ENCODE measurements at regions not wholly inside any gene's neighbourhood (a gene's known extent, or its start where the extent isn't known, plus 50 kb on each side); places are given as distances from the start of the nearest gene placed in this dataset.

DNA sequence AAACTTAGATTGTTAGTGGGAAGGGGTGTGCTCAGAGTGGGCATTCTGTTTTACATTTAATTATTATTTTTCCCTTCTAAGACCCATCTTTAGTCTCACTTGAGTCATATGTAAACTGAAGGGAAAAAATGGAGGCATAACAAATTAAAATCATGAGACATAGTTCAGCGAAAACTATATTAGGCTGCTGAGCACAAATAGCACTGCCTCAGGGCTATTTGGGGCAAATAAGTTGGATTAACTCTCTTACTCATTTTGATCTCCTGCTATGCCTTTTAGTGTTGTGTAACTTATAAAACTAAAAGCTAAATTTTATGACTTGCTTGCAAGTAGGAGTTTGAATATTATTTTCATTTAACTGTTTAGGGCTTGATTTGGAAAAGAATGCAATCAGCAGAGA, 1329.2 kb upstream of the PCDH7 start:
- TF ChIP-seq, protein P1, sequence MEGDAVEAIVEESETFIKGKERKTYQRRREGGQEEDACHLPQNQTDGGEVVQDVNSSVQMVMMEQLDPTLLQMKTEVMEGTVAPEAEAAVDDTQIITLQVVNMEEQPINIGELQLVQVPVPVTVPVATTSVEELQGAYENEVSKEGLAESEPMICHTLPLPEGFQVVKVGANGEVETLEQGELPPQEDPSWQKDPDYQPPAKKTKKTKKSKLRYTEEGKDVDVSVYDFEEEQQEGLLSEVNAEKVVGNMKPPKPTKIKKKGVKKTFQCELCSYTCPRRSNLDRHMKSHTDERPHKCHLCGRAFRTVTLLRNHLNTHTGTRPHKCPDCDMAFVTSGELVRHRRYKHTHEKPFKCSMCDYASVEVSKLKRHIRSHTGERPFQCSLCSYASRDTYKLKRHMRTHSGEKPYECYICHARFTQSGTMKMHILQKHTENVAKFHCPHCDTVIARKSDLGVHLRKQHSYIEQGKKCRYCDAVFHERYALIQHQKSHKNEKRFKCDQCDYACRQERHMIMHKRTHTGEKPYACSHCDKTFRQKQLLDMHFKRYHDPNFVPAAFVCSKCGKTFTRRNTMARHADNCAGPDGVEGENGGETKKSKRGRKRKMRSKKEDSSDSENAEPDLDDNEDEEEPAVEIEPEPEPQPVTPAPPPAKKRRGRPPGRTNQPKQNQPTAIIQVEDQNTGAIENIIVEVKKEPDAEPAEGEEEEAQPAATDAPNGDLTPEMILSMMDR (IDR thresholded peaks at IDR 0.05), result no peak
- TF ChIP-seq POLR2AphosphoS5 (IDR thresholded peaks at IDR 0.05), result no peak
- TF ChIP-seq POLR2A (IDR thresholded peaks at IDR 0.05), result no peak
